ENCODE measurements at regions not wholly inside any gene's neighbourhood (a gene's known extent, or its start where the extent isn't known, plus 50 kb on each side); places are given as distances from the start of the nearest gene placed in this dataset.

- no peak for ATAC-seq
- H3K9me2 ChIP-seq (ENCODE audit: insufficient read depth), result no peaks in the 10 kb centered on the region
- H3K27ac ChIP-seq (ENCODE audit: low read depth, low read length), result no peak overlapping the region
- intact Hi-C loops (cut with micrococcal nuclease), result no loop called here
- no peaks in the 10 kb centered on the region for H4K20me1 ChIP-seq (ENCODE audit: insufficient read depth)
- peaks cover 0 to 7% of the 10 kb centered on the region in 2 experiments; a peak in 2 of 4 replicates for H3K9me3 ChIP-seq (ENCODE audit: control insufficient read depth in 1 of 2, insufficient read depth in 1 of 2, low read depth in 1 of 2, low read length in 2 of 2)
- no peaks in the 10 kb centered on the region for H3K36me3 ChIP-seq (ENCODE audit: control insufficient read depth in 1 of 2, insufficient read depth in 2 of 2, low read length in 2 of 2)
- H3K4me2 ChIP-seq (ENCODE audit: low read length), result no peak overlapping the region
- H3K27me3 ChIP-seq (ENCODE audit: insufficient read depth, low read length), result no peaks in the 10 kb centered on the region
- H3K79me2 ChIP-seq (ENCODE audit: insufficient read depth, low read length), result no peaks in the 10 kb centered on the region
- H3K9ac ChIP-seq (ENCODE audit: low read length), result no peak overlapping the region
- no peak for TF ChIP-seq POLR2AphosphoS5 (IDR thresholded peaks at IDR 0.05; ENCODE audit: low read depth, low read length)
- TF ChIP-seq YY1 (IDR thresholded peaks at IDR 0.05; ENCODE audit: extremely low read depth, insufficient replicate concordance, low read depth, low read length), result no peak
- no peak for TF ChIP-seq POLR2A (IDR thresholded peaks at IDR 0.05; ENCODE audit: borderline replicate concordance, extremely low read depth, insufficient read depth, insufficient read length)
- RAD21 ChIA-PET (ENCODE audit: low non-redundant PET in 1 of 2, low total read pairs in 2 of 2, uncharacterized antibody in 2 of 2, unreplicated experiment in 2 of 2), result no interaction called here
- no peak for DNase-seq (ENCODE audit: low read depth, low spot score)
- no peak overlapping the region for H3K4me3 ChIP-seq (replicated peaks in 1 of 2; ENCODE audit: low read depth in 1 of 2, low read length in 2 of 2)
- no peak overlapping the region for H2AFZ ChIP-seq (ENCODE audit: low read depth, low read length, poor library complexity, severe bottlenecking)
- BruUV-seq (replicated peaks), result no TSS peak
- POLR2A ChIA-PET, result no interaction called here
- H3K4me1 ChIP-seq (ENCODE audit: control insufficient read depth in 1 of 2, insufficient read depth in 2 of 2, low read length in 2 of 2), result no peaks in the 10 kb centered on the region
- CTCF ChIA-PET, result no interaction called here
These were observed 552.1 kb downstream of the DCDC2C start for GRCh38 chr2:4255491-4255890.

- H3K4me1 ChIP-seq (ENCODE audit: control insufficient read depth in 1 of 2, insufficient read depth in 2 of 2, low read length in 2 of 2), result no peaks in the 10 kb centered on the region
- BruUV-seq (replicated peaks), result no TSS peak
- no peak overlapping the region for H3K9ac ChIP-seq (ENCODE audit: low read length)
- H3K4me3 ChIP-seq (replicated peaks in 1 of 2; ENCODE audit: low read depth in 1 of 2, low read length in 2 of 2), result no peak overlapping the region
- peaks cover 0 to 7% of the 10 kb centered on the region in 2 experiments; a peak in 2 of 4 replicates for H3K9me3 ChIP-seq (ENCODE audit: control insufficient read depth in 1 of 2, insufficient read depth in 1 of 2, low read depth in 1 of 2, low read length in 2 of 2)
- H4K20me1 ChIP-seq (ENCODE audit: insufficient read depth), result no peaks in the 10 kb centered on the region
- DNase-seq (ENCODE audit: low read depth, low spot score) (no peak), ATAC-seq (no peak)
- no peaks in the 10 kb centered on the region for H3K9me2 ChIP-seq (ENCODE audit: insufficient read depth)
- RAD21 ChIA-PET (ENCODE audit: low non-redundant PET in 1 of 2, low total read pairs in 2 of 2, uncharacterized antibody in 2 of 2, unreplicated experiment in 2 of 2), result no interaction called here
- no peaks in the 10 kb centered on the region for H3K27me3 ChIP-seq (ENCODE audit: insufficient read depth, low read length)
- CTCF ChIA-PET, result no interaction called here
- intact Hi-C loops (cut with micrococcal nuclease), result no loop called here
- no peak overlapping the region for H2AFZ ChIP-seq (ENCODE audit: low read depth, low read length, poor library complexity, severe bottlenecking)
- no peak overlapping the region for H3K27ac ChIP-seq (ENCODE audit: low read depth, low read length)
- H3K4me2 ChIP-seq (ENCODE audit: low read length), result no peak overlapping the region
- H3K36me3 ChIP-seq (ENCODE audit: control insufficient read depth in 1 of 2, insufficient read depth in 2 of 2, low read length in 2 of 2), result no peaks in the 10 kb centered on the region
- no peak for TF ChIP-seq RAD21 (IDR thresholded peaks at IDR 0.05; ENCODE audit: low read depth)
- TF ChIP-seq FOSL1 (IDR thresholded peaks at IDR 0.05; ENCODE audit: low read depth), result no peak
- no peak for TF ChIP-seq ELF1 (IDR thresholded peaks at IDR 0.05; ENCODE audit: borderline replicate concordance, low read depth)
- TF ChIP-seq POLR2A (IDR thresholded peaks at IDR 0.05; ENCODE audit: borderline replicate concordance, extremely low read depth, insufficient read depth, insufficient read length), result no peak
- no peak for TF ChIP-seq EZH2phosphoT487 (IDR thresholded peaks at IDR 0.05; ENCODE audit: borderline replicate concordance)
- POLR2A ChIA-PET, result no interaction called here
- no peaks in the 10 kb centered on the region for H3K79me2 ChIP-seq (ENCODE audit: insufficient read depth, low read length)
These were observed 553.0 kb downstream of the DCDC2C start for GRCh38 chr2:4256351-4256750.
